ENCODE measurements at regions not wholly inside any gene's neighbourhood (a gene's known extent, or its start where the extent isn't known, plus 50 kb on each side); places are given as distances from the start of the nearest gene placed in this dataset.

DNA sequence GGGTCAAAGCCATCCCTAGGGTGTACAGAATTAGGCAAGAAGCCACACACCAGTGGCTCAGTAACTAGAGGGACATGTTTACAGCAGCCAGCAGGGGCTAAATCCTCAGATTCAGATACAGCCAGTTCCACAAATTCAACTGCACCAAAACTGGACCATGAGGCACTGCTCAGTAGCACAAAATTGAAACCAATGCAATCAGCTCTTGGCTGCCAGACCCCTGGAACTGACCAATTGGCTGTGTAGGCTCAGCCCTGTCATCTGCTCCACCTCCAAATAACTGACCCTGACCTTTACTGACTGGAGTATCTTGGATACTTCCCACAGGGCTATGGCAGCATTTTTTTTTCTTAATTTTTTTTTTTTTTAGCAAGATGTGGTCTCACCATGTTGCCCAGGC is 226.5 kb downstream of the FOXO1 start:
- Histone ChIP-seq H3K4me2 (replicated peaks; ENCODE audit: extremely low read depth, low read length, poor library complexity, severe bottlenecking) (no peak overlapping the region), H4K20me1 (ENCODE audit: insufficient read depth, low read length) (no peaks in the 10 kb centered on the region), H2AFZ (ENCODE audit: insufficient read depth, low read depth, low read length, poor library complexity, severe bottlenecking) (no peak overlapping the region), H3K4me3 (replicated peaks in 1 of 3; ENCODE audit: low read depth in 2 of 3, low read length in 3 of 3) (no peak overlapping the region), H3K27me3 (ENCODE audit: control insufficient read depth in 2 of 2, insufficient read depth in 2 of 2, low read length in 2 of 2) (no peaks in the 10 kb centered on the region), H3K36me3 (replicated peaks in 1 of 2; ENCODE audit: control insufficient read depth in 1 of 2, insufficient read depth in 2 of 2, low read length in 2 of 2) (no peaks in the 10 kb centered on the region), H3K9ac (ENCODE audit: insufficient read depth, low read length, poor library complexity, severe bottlenecking) (no peak overlapping the region), H3K79me2 (ENCODE audit: insufficient read depth, low read length) (no peaks in the 10 kb centered on the region), H3K27ac (ENCODE audit: low read depth in 1 of 2, low read length in 2 of 2) (no peak overlapping the region), H3K9me3 (replicated peaks in 1 of 2; ENCODE audit: control insufficient read depth in 1 of 2, insufficient read depth in 1 of 2, low read length in 2 of 2) (no peaks in the 10 kb centered on the region), H3K4me1 (ENCODE audit: control insufficient read depth in 1 of 2, insufficient read depth in 2 of 2, low read length in 2 of 2) (peaks cover 0 to 2% of the 10 kb centered on the region in 2 donors)
- no peaks in the 10 kb centered on the region for H3K9me3 Mint-ChIP-seq
- no peaks in the 10 kb centered on the region for H3K36me3 Mint-ChIP-seq
- peaks cover 20% of the 10 kb centered on the region for H3K4me1 Mint-ChIP-seq
- TF ChIP-seq, protein P1, sequence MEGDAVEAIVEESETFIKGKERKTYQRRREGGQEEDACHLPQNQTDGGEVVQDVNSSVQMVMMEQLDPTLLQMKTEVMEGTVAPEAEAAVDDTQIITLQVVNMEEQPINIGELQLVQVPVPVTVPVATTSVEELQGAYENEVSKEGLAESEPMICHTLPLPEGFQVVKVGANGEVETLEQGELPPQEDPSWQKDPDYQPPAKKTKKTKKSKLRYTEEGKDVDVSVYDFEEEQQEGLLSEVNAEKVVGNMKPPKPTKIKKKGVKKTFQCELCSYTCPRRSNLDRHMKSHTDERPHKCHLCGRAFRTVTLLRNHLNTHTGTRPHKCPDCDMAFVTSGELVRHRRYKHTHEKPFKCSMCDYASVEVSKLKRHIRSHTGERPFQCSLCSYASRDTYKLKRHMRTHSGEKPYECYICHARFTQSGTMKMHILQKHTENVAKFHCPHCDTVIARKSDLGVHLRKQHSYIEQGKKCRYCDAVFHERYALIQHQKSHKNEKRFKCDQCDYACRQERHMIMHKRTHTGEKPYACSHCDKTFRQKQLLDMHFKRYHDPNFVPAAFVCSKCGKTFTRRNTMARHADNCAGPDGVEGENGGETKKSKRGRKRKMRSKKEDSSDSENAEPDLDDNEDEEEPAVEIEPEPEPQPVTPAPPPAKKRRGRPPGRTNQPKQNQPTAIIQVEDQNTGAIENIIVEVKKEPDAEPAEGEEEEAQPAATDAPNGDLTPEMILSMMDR (IDR thresholded peaks at IDR 0.05) = no peak
- H3K27ac Mint-ChIP-seq = no peak overlapping the region
- peaks cover 1 to 7% (median 2%) of the 10 kb centered on the region in 3 donors for H3K27me3 Mint-ChIP-seq (ENCODE audit: low read depth in 3 of 3)
- no peak for DNase-seq
- no peak overlapping the region for H3K4me3 Mint-ChIP-seq
- intact Hi-C loops (cut with micrococcal nuclease) = no loop called here

DNA sequence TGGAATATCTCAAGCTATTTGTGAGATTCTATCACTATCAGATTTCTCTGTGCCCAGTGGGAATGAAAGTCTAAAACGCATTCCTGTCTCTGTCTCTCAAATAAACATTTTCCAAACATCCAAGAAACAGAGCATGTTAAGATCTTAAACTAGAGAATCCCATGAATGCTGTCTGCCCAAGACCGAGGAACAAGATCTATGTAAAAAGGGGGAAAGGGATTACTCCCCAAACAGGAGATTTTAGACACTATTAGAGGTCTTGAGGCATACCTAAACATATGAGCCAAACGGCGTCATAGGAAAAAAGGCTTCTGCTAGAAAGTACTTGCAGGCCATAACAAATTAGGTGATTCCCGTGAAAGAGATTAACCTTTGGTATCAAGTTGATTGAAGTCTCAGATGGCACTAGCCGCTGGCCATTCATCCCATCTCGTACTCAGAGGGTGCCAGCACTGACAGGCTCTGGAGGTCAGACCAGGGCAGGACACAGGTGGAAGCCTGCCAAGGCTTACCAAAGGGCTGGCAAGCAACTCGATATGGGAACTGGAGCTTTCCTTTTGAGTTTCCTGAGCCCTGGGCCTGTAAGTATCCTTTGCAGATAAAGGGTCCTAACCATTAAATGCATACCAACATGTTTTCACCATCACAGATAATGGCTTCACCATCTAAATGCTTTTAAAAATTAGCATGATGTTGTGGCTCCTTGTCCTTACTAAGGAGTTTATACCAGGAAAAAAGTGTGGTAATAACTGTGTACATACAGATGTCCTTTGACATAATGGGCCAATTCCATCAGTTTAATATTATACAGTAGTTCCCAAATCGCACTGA is 225.2 kb downstream of the FOXO1 start:
- no peak overlapping the region for H3K27ac Mint-ChIP-seq
- no peaks in the 10 kb centered on the region for H4K20me1 ChIP-seq (ENCODE audit: insufficient read depth, low read length)
- peaks cover 0 to 2% (median 0%) of the 10 kb centered on the region in 7 donors for H3K9me3 Mint-ChIP-seq
- no peak overlapping the region for H3K27ac ChIP-seq (ENCODE audit: low read depth in 1 of 2, low read length in 2 of 2)
- peaks cover 10 to 13% of the 10 kb centered on the region in 2 donors for H3K4me1 ChIP-seq (ENCODE audit: control insufficient read depth in 1 of 2, insufficient read depth in 2 of 2, low read length in 2 of 2)
- H3K4me2 ChIP-seq (replicated peaks; ENCODE audit: extremely low read depth, low read length, poor library complexity, severe bottlenecking) = no peak overlapping the region
- peaks cover 3 to 7% (median 4%) of the 10 kb centered on the region in 3 donors for H3K27me3 Mint-ChIP-seq (ENCODE audit: low read depth in 3 of 3)
- H3K4me1 Mint-ChIP-seq = peaks cover 28% of the 10 kb centered on the region
- intact Hi-C loops (cut with micrococcal nuclease) = no loop called here
- H3K9me3 ChIP-seq (replicated peaks in 1 of 2; ENCODE audit: control insufficient read depth in 1 of 2, insufficient read depth in 1 of 2, low read length in 2 of 2) = no peaks in the 10 kb centered on the region
- H2AFZ ChIP-seq (ENCODE audit: insufficient read depth, low read depth, low read length, poor library complexity, severe bottlenecking) = no peak overlapping the region
- WGBS (ENCODE audit: insufficient coverage) = 85% methylated on average over 5 of the region's 9 CpGs
- no peak for DNase-seq
- no peaks in the 10 kb centered on the region for H3K36me3 Mint-ChIP-seq
- H3K4me3 ChIP-seq (replicated peaks in 1 of 3; ENCODE audit: low read depth in 2 of 3, low read length in 3 of 3) = no peak overlapping the region
- TF ChIP-seq, protein P1 (IDR thresholded peaks at IDR 0.05) = no peak
- H3K9ac ChIP-seq (ENCODE audit: insufficient read depth, low read length, poor library complexity, severe bottlenecking) = no peak overlapping the region
- no peak overlapping the region for H3K4me3 Mint-ChIP-seq
- H3K79me2 ChIP-seq (ENCODE audit: insufficient read depth, low read length) = no peaks in the 10 kb centered on the region
- no peaks in the 10 kb centered on the region for H3K27me3 ChIP-seq (ENCODE audit: control insufficient read depth in 2 of 2, insufficient read depth in 2 of 2, low read length in 2 of 2)
- no peaks in the 10 kb centered on the region for H3K36me3 ChIP-seq (replicated peaks in 1 of 2; ENCODE audit: control insufficient read depth in 1 of 2, insufficient read depth in 2 of 2, low read length in 2 of 2)
